Muscle layer of colon (tissue), 2 donors: ENCODE measurements at regions not wholly inside any gene's neighbourhood (a gene's known extent, or its start where the extent isn't known, plus 50 kb on each side); places are given as distances from the start of the nearest gene placed in this dataset.

Experiments used
- H3K27ac ChIP-seq: one replicate; pipeline ENCODE4 v1.7.0; 2013; ENCODE audit warnings: low read depth, mild to moderate bottlenecking, low read length, moderate library complexity
- H3K27me3 ChIP-seq, 2 donors: one replicate each; pipeline ENCODE4 v1.7.0; 2013; ENCODE audit warnings: low read length in 2 of 2, mild to moderate bottlenecking in 2 of 2; ENCODE audit not compliant: insufficient read depth in 2 of 2, control insufficient read depth in 1 of 2
- H3K36me3 ChIP-seq: one replicate; pipeline ENCODE4 v1.7.0; 2013; ENCODE audit warnings: mild to moderate bottlenecking, low read length; ENCODE audit not compliant: insufficient read depth
- H3K4me1 ChIP-seq: one replicate; pipeline ENCODE4 v1.7.0; 2013; ENCODE audit warnings: mild to moderate bottlenecking, low read length; ENCODE audit not compliant: insufficient read depth
- H3K4me3 ChIP-seq, 2 donors: one replicate each; pipeline ENCODE4 v1.7.0; 2013; ENCODE audit warnings: low read length in 2 of 2, low read depth in 1 of 2, mild to moderate bottlenecking in 1 of 2, moderate library complexity in 1 of 2
- H3K9ac ChIP-seq: one replicate; pipeline ENCODE4 v1.7.0; 2013; ENCODE audit warnings: low read length
- H3K9me3 ChIP-seq: one replicate; pipeline ENCODE4 v1.7.0; 2013; ENCODE audit warnings: mild to moderate bottlenecking, low read length
- donor health status: abdominal sarcoma.
- donor health status: Adenocarcinoma of cecum.

DNA sequence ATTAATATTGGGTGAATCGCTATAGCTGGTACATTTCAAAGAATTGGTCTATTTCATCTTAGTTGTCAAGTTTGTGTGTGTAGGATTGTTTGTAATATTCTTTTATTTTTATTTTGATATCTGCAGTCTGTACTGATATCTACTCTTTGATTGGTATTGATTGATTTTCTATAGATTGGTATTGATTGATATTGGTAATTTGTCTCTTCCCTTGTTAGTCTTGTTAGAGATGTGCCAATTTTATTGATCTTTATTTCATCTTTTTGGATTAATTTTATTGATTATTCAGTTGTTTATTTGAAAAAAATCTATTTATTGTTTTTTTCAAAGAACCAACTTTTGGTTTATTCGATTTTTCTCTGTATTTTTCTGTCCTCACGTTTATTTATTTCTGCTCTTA lies 61.4 kb downstream of the TM2D3 start:
- H3K9me3 ChIP-seq: no peaks in the 10 kb centered on the region
- no peak overlapping the region for H3K4me3 ChIP-seq
- H3K9ac ChIP-seq: no peak overlapping the region
- H3K36me3 ChIP-seq: no peaks in the 10 kb centered on the region
- H3K27ac ChIP-seq: no peak overlapping the region
- H3K4me1 ChIP-seq: no peaks in the 10 kb centered on the region
- no peaks in the 10 kb centered on the region for H3K27me3 ChIP-seq

DNA sequence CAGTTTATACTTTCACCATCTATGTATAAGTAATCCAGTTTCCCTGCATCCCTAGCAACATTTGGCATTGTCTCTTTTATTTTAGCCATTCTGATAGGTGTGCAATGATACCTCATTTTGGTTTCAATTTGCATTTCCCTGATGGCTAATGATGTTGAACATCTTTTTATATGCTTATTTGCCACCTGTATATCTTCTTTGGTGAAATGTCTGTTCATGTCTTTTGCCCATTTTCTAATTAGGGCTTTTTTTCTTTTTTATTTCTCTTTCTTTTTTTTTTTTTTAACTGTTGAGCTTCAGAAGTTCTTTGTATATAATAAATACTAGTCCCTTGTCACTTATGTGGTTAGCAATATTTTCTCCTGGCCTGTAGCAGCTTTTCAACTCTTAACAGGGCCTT lies 68.9 kb downstream of the TM2D3 start:
- Histone ChIP-seq H3K9me3 (no peaks in the 10 kb centered on the region), H3K4me3 (no peak overlapping the region), H3K36me3 (no peaks in the 10 kb centered on the region), H3K9ac (no peak overlapping the region), H3K4me1 (peaks cover 10% of the 10 kb centered on the region), H3K27ac (no peak overlapping the region), H3K27me3 (no peaks in the 10 kb centered on the region)

DNA sequence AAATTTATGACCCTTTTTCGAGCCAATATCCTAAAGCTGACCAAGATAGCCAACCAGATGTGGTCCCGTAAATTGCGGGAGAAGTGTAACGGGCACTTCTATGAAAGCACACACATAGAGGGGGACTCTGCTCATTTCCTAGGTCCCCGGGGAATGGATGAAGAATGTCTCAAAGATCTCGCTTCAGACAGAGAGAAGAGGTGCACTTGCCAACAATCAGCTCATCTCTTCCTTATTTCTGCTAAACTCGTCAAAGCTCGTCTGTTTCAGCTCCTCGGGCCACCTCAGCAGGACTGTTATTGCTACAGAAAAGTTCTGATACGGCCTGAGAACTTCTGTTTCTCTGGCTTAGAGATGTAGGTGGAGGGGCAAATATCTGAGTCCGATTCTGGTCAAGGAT lies 71.8 kb downstream of the TM2D3 start:
- Histone ChIP-seq H3K27me3 (no peaks in the 10 kb centered on the region), H3K36me3 (no peaks in the 10 kb centered on the region), H3K4me3 (no peak overlapping the region), H3K4me1 (peaks cover 10% of the 10 kb centered on the region), H3K27ac (no peak overlapping the region), H3K9me3 (no peaks in the 10 kb centered on the region), H3K9ac (no peak overlapping the region)

DNA sequence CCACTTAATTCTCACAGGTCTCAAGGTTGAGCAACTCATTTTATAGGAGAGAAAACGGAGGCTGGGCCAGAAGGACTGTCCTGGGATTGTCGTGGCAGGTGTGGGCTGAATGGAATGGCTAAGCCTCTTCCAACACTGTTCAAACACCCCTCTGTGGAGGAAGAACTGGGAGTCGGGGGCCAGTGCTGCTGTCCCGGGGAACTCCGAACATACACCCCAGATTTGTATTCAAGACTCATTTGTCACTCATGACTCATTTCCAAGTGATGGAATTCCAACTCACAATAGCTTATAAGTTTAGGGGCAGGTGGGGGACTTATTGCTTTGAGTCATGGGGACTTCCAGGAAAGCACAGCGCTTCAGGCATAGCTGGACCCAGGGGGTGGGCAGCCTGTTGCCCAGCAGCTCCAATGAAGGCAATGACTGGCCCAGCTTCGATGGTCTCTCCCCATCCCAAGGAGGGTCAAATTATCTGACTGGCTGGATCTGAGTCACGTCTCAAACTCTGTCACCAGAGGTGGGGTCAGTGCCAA lies 72.5 kb downstream of the TM2D3 start:
- Histone ChIP-seq H3K27ac (no peak overlapping the region), H3K4me1 (peaks cover 10% of the 10 kb centered on the region), H3K36me3 (no peaks in the 10 kb centered on the region), H3K9ac (no peak overlapping the region), H3K27me3 (no peaks in the 10 kb centered on the region), H3K4me3 (no peak overlapping the region), H3K9me3 (no peaks in the 10 kb centered on the region)

DNA sequence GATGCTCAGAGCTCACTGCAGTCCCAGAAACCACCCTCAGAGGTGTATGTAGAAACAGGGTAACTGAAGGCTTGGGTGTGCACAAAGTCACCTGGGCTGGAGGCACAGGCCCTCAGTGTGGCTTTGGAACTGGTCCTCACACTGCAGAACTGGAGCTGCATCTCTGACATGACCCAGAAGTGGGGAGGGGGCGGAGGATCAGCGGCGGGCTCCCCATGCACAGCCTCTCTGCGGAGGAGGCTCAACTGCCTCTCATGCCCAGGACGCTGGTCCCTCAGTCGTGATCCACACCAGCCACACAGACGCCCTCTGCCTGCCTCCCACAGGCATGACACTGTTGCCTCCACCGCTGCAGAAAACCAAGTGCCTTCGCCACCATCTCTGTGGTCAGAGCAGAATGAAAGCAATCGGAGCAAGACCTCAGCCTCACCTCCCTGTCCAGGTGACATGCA lies 73.7 kb downstream of the TM2D3 start:
- no peak overlapping the region for H3K4me3 ChIP-seq
- no peaks in the 10 kb centered on the region for H3K9me3 ChIP-seq
- H3K9ac ChIP-seq: no peak overlapping the region
- H3K4me1 ChIP-seq: peaks cover 10% of the 10 kb centered on the region
- H3K27ac ChIP-seq: no peak overlapping the region
- H3K27me3 ChIP-seq: no peaks in the 10 kb centered on the region
- H3K36me3 ChIP-seq: no peaks in the 10 kb centered on the region

DNA sequence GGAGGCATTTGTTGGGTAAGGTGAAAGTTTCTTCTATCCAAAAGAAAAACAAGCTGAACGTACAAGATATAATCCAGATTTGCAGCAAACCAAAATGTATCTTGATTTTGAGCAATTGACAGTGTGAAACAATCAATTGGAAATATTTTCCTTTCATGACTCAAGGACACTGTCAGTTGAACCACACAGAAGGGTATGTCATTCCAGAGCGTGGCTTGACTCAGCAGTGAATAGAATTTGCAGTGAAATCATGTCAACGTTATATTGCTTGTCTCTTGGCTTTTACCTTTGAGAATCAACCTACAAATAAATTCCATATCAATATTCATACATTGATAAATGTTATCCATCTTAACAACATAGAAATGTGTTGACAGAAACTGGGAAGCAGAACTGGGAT lies 78.2 kb downstream of the TM2D3 start:
- Histone ChIP-seq H3K27me3 (no peaks in the 10 kb centered on the region), H3K36me3 (no peaks in the 10 kb centered on the region), H3K9ac (no peak overlapping the region), H3K4me3 (no peak overlapping the region), H3K4me1 (no peaks in the 10 kb centered on the region), H3K9me3 (no peaks in the 10 kb centered on the region), H3K27ac (no peak overlapping the region)

DNA sequence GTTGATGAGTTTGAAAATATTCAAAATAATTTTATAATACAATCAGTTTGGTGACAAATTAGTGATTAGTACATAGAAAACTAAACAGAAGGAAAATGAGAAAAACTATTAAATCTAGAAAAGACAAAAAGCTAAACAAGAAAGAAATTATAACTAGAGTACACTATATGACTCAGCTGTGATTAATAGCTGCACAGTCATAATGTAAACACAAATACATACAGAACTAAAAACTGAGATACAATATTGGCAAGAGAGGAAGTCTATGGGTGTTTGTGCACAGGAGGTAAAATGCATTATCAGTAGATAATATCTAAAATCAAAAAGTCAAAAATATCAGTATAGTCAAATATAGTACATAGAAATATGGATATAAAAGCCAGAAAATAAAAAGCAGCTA lies 80.7 kb upstream of the PCSK6 start:
- H3K27me3 ChIP-seq: no peaks in the 10 kb centered on the region
- H3K4me1 ChIP-seq: no peaks in the 10 kb centered on the region
- H3K4me3 ChIP-seq: no peak overlapping the region
- no peak overlapping the region for H3K27ac ChIP-seq
- H3K9ac ChIP-seq: no peak overlapping the region
- H3K36me3 ChIP-seq: no peaks in the 10 kb centered on the region
- no peaks in the 10 kb centered on the region for H3K9me3 ChIP-seq

DNA sequence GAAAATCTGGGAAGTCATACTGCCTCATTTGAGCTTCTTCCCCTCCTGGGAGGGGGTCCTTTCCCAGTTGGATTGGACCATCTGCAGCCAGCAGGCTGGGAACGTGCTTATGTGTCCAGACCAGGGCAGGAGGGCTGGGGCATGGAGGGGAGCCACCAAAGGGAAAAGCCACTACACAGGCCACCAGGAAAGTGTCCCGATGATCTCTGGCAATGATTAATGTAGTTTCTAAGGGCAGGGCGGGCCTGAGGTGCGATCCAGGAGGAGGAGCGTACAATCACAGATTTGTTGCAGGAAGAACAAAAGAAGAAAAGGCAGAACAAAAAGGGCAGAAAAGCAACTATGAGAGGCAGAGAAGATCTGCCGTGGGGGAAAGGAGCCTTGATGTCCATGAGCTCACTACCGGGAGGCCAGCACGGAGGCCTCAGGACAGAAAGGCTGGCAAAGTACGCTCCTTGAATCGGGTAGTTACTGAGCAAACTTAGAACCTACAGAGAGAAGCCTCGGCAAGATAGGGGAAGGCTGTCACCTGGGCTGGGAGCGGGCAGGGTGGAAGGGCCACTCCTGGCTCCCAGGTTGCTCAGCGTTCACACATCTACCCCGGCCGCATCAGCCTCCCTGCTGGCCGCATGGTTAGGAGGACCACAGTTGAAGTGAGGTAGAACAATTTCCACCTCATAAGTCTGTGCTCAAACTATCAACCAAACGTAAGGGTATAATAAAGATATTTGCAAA lies 79.5 kb upstream of the PCSK6 start:
- Histone ChIP-seq H3K27ac (no peak overlapping the region), H3K9me3 (no peaks in the 10 kb centered on the region), H3K27me3 (no peaks in the 10 kb centered on the region), H3K9ac (no peak overlapping the region), H3K4me1 (no peaks in the 10 kb centered on the region), H3K36me3 (no peaks in the 10 kb centered on the region), H3K4me3 (no peak overlapping the region)

DNA sequence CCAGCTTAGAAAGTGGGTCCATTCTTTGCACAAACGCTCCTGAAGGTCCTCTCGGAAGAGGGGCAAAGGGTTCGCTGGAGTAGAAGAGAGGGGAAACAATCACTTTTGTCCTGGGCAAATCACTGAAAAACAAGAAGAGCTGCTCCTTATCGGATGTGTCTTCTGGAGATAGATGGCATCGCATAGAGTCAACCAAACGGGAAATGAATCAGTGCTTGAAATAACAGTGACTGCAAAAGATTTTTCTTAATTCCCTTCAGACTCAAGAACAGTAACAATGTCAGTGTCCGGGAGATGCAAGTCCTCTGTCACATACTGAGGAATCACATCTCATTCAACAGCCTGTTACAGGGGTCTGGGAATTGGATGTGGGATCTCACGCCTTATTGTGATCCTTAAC lies 78.8 kb upstream of the PCSK6 start:
- H3K9me3 ChIP-seq: no peaks in the 10 kb centered on the region
- no peaks in the 10 kb centered on the region for H3K4me1 ChIP-seq
- no peaks in the 10 kb centered on the region for H3K36me3 ChIP-seq
- no peaks in the 10 kb centered on the region for H3K27me3 ChIP-seq
- no peak overlapping the region for H3K27ac ChIP-seq
- H3K9ac ChIP-seq: no peak overlapping the region
- no peak overlapping the region for H3K4me3 ChIP-seq

DNA sequence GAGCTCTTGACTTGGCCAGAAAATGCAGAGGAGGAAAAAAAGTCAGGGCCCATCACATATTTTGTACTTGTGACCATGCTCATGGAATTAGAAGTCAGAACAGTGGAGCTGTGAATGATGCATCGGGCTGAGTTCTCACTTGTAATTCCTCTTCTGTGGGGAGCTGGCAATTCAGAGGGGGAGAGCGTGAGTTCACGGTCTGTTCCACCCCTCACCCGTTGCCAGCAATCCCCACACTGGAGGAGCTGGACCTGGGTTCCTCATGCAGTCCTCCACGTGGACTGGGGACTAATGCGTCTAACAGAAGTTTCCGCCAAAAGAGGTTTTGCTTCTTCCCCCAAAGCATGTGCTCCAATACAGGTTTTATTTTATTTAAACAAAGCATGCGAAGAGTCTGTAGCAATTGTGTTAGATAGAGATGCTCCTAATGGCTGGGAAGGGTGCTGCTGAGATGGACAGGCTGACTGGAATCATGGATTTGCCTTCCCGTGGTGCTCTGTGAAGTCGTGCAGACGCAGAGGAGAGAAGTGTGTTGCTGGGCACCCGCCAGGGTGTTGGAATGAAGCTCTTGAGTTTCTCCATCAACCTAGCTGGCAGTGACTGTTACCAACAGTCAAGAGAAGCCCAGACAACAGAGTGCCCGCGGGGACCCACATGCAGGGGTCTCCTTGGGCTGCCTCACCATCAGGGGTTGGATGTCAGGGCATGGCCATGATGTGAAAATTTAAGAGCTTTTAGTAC lies 77.4 kb upstream of the PCSK6 start:
- Histone ChIP-seq H3K4me3 (no peak overlapping the region), H3K36me3 (no peaks in the 10 kb centered on the region), H3K27ac (no peak overlapping the region)

DNA sequence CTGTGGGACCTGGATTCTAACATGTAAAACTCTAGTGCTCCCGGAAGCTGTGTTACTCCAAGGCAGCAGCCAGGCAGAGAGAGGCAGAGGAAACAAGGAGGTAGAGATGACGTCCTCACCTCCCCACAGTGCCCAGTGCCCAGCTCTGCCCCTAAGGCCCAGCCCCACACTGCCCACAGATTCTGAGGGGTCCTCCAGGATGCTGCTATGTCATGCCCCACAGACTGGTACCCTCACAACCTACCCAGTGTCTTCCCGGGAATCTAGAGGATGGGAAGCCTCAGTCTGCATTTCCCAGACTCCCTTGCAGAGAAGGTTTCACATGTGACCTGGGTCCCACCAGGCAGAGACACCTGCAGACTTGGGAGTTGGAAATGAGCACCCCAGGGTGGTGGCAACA lies 75.9 kb upstream of the PCSK6 start:
- H3K4me1 ChIP-seq: no peaks in the 10 kb centered on the region
- H3K27ac ChIP-seq: no peak overlapping the region
- H3K9ac ChIP-seq: no peak overlapping the region
- H3K4me3 ChIP-seq: no peak overlapping the region
- no peaks in the 10 kb centered on the region for H3K27me3 ChIP-seq
- no peaks in the 10 kb centered on the region for H3K36me3 ChIP-seq
- no peaks in the 10 kb centered on the region for H3K9me3 ChIP-seq

More for the DNA sequence above, 77.4 kb upstream of the PCSK6 start:
- Histone ChIP-seq H3K9ac (no peak overlapping the region), H3K9me3 (no peaks in the 10 kb centered on the region), H3K27me3 (no peaks in the 10 kb centered on the region), H3K4me1 (no peaks in the 10 kb centered on the region)
